Immature natural killer cell (primary cell): ENCODE measurements at regions not wholly inside any gene's neighbourhood (a gene's known extent, or its start where the extent isn't known, plus 50 kb on each side); places are given as distances from the start of the nearest gene placed in this dataset.
"Not testable (repeated sequence)": the region's sequence is repeated elsewhere in the genome, so short reads cannot be mapped to it uniquely, and the experiment has no call there.

ENCODE experiments used
- DNase-seq, 3 donors: peaks; one replicate each; pipeline ENCODE4 v3.0.0; 2022; ENCODE audit warnings: mixed read lengths in 1 of 3
- H3K27ac Mint-ChIP-seq, 6 donors: one replicate each; pipeline ENCODE4 v1.8.0; 2020; ENCODE audit warnings: mixed read lengths in 6 of 6, mild to moderate bottlenecking in 5 of 6, inconsistent platforms in 4 of 6, moderate library complexity in 3 of 6
- H3K27me3 Mint-ChIP-seq, 3 donors: one replicate each; pipeline ENCODE4 v1.8.0; 2020 to 2021; ENCODE audit warnings: low read depth in 3 of 3, mild to moderate bottlenecking in 3 of 3, mixed read lengths in 3 of 3, moderate library complexity in 3 of 3, inconsistent platforms in 1 of 3
- H3K36me3 Mint-ChIP-seq, 3 donors: one replicate each; pipeline ENCODE4 v1.8.0; 2020; ENCODE audit warnings: mixed read lengths in 3 of 3, inconsistent platforms in 2 of 3, mild to moderate bottlenecking in 2 of 3
- H3K4me1 Mint-ChIP-seq, 2 donors: one replicate each; pipeline ENCODE4 v1.8.0; 2020; ENCODE audit warnings: inconsistent platforms in 2 of 2, mild to moderate bottlenecking in 2 of 2, mixed read lengths in 2 of 2, moderate library complexity in 1 of 2
- H3K4me3 Mint-ChIP-seq, 5 donors: one replicate each; pipeline ENCODE4 v1.8.0; 2020; ENCODE audit warnings: mild to moderate bottlenecking in 5 of 5, mixed read lengths in 5 of 5, inconsistent platforms in 3 of 5, moderate library complexity in 3 of 5
- H3K9me3 Mint-ChIP-seq, 6 donors: one replicate each; pipeline ENCODE4 v1.8.0; 2020; ENCODE audit warnings: mild to moderate bottlenecking in 6 of 6, mixed read lengths in 6 of 6, inconsistent platforms in 4 of 6, moderate library complexity in 3 of 6

DNA sequence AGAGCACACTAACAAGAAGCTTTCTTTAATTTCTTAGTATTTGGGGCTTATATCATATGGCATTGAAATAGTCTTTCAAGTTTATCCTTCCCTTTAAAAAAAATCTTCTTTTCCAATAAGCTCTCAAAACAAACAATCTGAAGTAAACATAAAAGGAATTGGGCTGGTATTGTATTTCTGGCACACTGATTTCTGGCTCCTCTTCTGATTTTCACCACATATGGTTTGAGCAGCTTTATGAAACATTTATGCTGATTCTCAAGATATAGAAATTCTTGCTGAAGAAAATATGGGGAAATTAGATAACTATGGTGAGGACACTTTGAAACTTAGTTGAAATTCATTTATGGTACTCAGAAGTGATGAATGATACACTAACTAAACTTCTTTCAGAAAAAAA is 467.2 kb downstream of the TFAP2B start:
- no peak for DNase-seq
- Mint-ChIP-seq H3K4me1 (no peaks in the 10 kb centered on the region), H3K27me3 (no peaks in the 10 kb centered on the region), H3K36me3 (no peaks in the 10 kb centered on the region), H3K4me3 (no peak overlapping the region), H3K27ac (no peak overlapping the region), H3K9me3 (peaks cover 0 to 19% (median 5%) of the 10 kb centered on the region in 6 donors)

DNA sequence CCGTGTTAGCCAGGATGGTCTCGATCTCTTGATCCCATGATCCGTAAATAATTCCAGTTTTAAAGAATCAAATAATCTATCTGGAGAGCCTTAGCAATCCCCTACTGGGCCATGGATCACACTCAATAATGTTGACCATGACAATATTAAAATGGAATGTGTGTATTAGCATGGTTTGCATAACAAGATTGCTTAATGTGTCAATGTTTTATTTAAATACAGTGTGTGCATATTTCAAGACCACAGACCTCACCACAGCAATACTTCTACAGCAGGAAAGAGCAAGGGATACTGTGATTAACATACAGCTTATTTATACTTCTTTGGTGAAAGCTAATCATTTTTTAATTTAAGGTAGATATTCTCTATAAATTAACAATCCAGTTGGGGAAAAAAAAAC is 470.4 kb downstream of the TFAP2B start:
- Mint-ChIP-seq H3K4me3 (no peak overlapping the region), H3K4me1 (no peaks in the 10 kb centered on the region), H3K9me3 (peaks cover 0 to 17% (median 4%) of the 10 kb centered on the region in 6 donors), H3K27me3 (no peaks in the 10 kb centered on the region), H3K27ac (no peak overlapping the region), H3K36me3 (no peaks in the 10 kb centered on the region)
- no peak for DNase-seq

DNA sequence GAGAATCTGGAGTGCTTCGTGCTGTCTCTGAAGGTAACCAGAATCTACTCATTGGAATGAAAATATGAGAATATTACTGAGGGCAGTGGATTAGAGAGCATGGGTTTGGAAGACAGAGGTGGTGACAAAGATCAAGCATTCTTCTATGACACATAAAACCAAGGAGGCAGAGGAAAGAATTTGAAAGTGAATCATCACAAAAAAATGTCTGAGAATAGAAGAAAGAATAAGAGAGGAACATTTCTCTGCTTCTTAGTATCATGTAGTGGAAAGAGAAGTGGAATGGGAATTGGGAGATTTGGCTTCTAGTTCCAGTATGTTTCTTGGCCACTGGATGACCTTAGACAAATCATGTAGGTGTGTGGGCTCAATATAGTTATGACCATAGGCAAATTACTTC is 474.0 kb downstream of the TFAP2B start:
- Mint-ChIP-seq H3K4me3 (no peak overlapping the region), H3K36me3 (no peaks in the 10 kb centered on the region), H3K9me3 (peaks cover 0 to 19% (median 2%) of the 10 kb centered on the region in 6 donors), H3K27me3 (no peaks in the 10 kb centered on the region), H3K27ac (no peak overlapping the region), H3K4me1 (no peaks in the 10 kb centered on the region)
- DNase-seq: no peak

DNA sequence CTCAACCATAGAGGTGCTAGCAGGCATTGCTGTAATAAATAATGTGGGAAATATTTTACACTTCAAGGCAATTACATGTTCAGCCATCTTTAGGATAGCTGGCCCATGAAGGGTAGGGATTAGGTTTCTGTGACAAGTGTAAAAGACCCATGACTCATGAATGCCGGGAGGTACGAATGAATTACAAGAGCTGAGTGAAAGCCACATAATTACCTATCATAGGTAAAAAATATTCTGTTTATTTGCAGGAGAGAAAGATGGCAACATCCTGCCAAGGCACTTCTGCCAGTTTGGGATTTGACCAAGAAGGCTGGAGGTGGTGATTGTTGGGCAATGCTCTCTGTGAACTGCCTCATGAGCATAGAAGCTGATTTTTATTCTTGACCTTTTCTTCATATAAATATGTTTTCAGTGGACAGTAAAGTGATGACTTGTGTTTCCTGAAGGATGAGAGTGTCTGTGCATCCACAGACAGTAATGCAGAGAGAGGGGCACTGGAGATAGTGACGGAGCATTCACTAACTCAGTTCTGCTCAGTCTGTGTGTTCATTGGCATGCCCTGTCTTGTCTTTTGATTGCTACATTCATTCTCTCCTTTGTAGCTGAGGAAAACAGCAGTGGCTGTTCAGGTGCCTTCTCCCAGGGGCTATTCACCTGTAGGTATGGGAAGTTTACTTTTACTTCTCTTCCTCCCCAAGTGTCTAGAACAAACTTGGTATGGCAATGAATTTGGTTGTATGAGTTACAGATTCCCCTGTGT is 481.1 kb downstream of the TFAP2B start:
- H3K36me3 Mint-ChIP-seq: no peaks in the 10 kb centered on the region
- H3K9me3 Mint-ChIP-seq: peaks cover 0 to 28% (median 3%) of the 10 kb centered on the region in 6 donors
- H3K27ac Mint-ChIP-seq: no peak overlapping the region
- peaks cover 0 to 2% (median 0%) of the 10 kb centered on the region in 3 donors for H3K27me3 Mint-ChIP-seq
- no peak for DNase-seq
- no peak overlapping the region for H3K4me3 Mint-ChIP-seq
- no peaks in the 10 kb centered on the region for H3K4me1 Mint-ChIP-seq

- no peaks in the 10 kb centered on the region for H3K4me1 Mint-ChIP-seq
- DNase-seq: no peak
- H3K27me3 Mint-ChIP-seq: peaks cover 0 to 2% (median 0%) of the 10 kb centered on the region in 3 donors
- peaks cover 0 to 23% (median 3%) of the 10 kb centered on the region in 6 donors for H3K9me3 Mint-ChIP-seq
- H3K4me3 Mint-ChIP-seq: no peak overlapping the region
- H3K27ac Mint-ChIP-seq: no peak overlapping the region
- no peaks in the 10 kb centered on the region for H3K36me3 Mint-ChIP-seq
Observed at GRCh38 chr6:51300510-51300909, 481.8 kb downstream of the TFAP2B start.

DNA sequence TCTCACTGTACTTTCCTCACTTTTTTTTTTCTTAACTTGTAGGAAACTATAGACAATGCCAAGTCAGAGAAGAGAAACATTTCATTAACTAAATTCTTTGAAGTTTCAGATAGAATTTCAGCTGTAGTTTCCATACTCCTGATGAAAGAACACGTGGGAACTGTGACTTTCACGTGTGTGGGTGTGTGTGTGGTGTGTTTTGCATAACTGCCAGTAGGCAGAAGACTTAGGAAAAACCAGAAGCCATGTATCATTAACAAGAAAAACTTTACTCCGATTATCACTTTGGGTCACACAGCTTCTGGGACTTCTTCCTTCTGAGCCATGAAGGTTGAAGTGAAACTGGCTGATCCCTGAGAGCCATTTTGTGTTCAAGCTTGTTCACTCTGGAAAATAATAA is 483.3 kb downstream of the TFAP2B start:
- Mint-ChIP-seq H3K27ac (no peak overlapping the region), H3K9me3 (peaks cover 0 to 21% (median 7%) of the 10 kb centered on the region in 6 donors), H3K36me3 (no peaks in the 10 kb centered on the region), H3K4me1 (no peaks in the 10 kb centered on the region), H3K27me3 (peaks cover 0 to 2% (median 0%) of the 10 kb centered on the region in 3 donors), H3K4me3 (no peak overlapping the region)
- DNase-seq: no peak

- H3K4me1 Mint-ChIP-seq: no peaks in the 10 kb centered on the region
Observed at GRCh38 chr6:51302431-51302830, 483.8 kb downstream of the TFAP2B start.

DNA sequence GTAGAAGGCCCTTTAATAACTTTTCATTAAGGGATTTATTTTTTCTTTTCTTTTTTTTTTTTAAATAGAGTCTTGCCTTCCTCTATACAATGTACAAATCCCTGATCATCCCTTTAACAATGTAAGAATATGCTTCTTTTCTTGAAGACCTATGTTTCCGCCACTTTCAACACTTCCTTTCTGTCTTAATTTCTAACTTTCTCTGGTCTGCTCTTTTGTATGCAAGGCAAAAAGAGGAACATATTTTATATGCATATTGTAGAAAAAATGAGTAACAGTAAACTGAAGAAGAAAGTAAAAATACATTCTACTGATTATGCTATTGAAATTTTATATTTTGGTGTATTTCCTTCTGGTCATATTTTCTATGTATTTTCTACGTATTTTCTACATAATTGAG is 484.7 kb downstream of the TFAP2B start:
- Mint-ChIP-seq H3K9me3 (peaks cover 0 to 17% (median 6%) of the 10 kb centered on the region in 6 donors), H3K4me3 (no peak overlapping the region), H3K27ac (no peak overlapping the region), H3K27me3 (peaks cover 0 to 2% (median 0%) of the 10 kb centered on the region in 3 donors), H3K36me3 (no peaks in the 10 kb centered on the region), H3K4me1 (no peaks in the 10 kb centered on the region)
- no peak for DNase-seq

More at GRCh38 chr6:51302431-51302830, 483.8 kb downstream of the TFAP2B start:
- H3K9me3 Mint-ChIP-seq: peaks cover 0 to 21% (median 7%) of the 10 kb centered on the region in 6 donors
- H3K27ac Mint-ChIP-seq: no peak overlapping the region
- DNase-seq: no peak
- H3K4me3 Mint-ChIP-seq: no peak overlapping the region
- no peaks in the 10 kb centered on the region for H3K36me3 Mint-ChIP-seq
- H3K27me3 Mint-ChIP-seq: peaks cover 0 to 2% (median 0%) of the 10 kb centered on the region in 3 donors

DNA sequence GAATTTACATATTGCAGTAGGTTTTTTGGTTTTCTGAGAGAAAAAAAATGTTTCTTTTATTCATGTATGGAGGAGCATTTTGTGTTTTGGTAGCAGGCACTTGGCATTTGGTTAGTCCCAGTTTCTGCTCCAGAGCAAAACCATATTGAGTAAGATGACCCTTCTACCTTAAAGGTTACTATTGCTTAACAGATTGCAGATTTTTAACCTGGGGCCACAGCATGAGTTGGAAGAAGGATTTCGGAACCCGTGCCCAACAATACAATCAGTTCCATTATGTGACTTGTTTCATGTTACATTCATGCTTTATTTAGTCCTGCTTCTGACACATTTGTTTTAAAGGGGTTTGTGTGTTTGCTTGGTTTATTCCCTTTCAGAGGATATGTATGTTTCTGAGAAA is 496.3 kb downstream of the TFAP2B start:
- H3K4me1 Mint-ChIP-seq: no peaks in the 10 kb centered on the region
- no peak overlapping the region for H3K27ac Mint-ChIP-seq
- H3K9me3 Mint-ChIP-seq: peaks cover 0 to 23% (median 7%) of the 10 kb centered on the region in 6 donors
- no peak overlapping the region for H3K4me3 Mint-ChIP-seq
- H3K27me3 Mint-ChIP-seq: no peaks in the 10 kb centered on the region
- no peaks in the 10 kb centered on the region for H3K36me3 Mint-ChIP-seq
- DNase-seq: no peak

GRCh38 chr6:51318674-51319073 is 500.0 kb downstream of the TFAP2B start:
- H3K4me3 Mint-ChIP-seq: no peak overlapping the region
- no peaks in the 10 kb centered on the region for H3K36me3 Mint-ChIP-seq
- H3K27me3 Mint-ChIP-seq: peaks cover 0 to 3% (median 2%) of the 10 kb centered on the region in 3 donors
- no peaks in the 10 kb centered on the region for H3K4me1 Mint-ChIP-seq
- H3K9me3 Mint-ChIP-seq: peaks cover 2 to 17% (median 9%) of the 10 kb centered on the region in 6 donors
- DNase-seq: no peak
- H3K27ac Mint-ChIP-seq: no peak overlapping the region

- H3K4me1 Mint-ChIP-seq, DNase-seq, H3K27ac Mint-ChIP-seq, H3K27me3 Mint-ChIP-seq, H3K4me3 Mint-ChIP-seq, H3K36me3 Mint-ChIP-seq: not testable (repeated sequence)
- peaks cover 2 to 18% (median 10%) of the 10 kb centered on the region in 6 donors for H3K9me3 Mint-ChIP-seq
Observed at GRCh38 chr6:51321477-51321876, 502.8 kb downstream of the TFAP2B start.

DNA sequence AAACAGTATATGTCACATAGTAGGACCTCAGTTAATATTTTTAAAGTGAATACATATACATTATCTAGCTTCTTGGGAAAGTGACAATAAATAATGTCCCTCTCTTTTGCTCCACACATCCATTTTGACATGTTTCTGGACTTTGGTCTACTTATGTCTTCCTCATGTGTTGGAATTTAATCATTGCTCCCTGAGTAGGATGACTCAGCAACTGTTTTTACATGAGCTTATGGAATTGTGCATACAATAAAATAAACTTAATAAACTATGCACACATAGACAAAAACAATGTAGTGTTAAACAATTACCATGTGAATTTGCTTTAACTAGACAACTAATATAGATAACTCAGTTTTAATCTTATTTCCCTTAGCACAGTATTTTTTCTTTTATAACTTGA is 503.8 kb downstream of the TFAP2B start:
- no peak for DNase-seq
- Mint-ChIP-seq H3K4me1 (no peaks in the 10 kb centered on the region), H3K27ac (no peak overlapping the region), H3K9me3 (peaks cover 2 to 18% (median 8%) of the 10 kb centered on the region in 6 donors), H3K27me3 (peaks cover 0 to 3% (median 2%) of the 10 kb centered on the region in 3 donors), H3K36me3 (no peaks in the 10 kb centered on the region), H3K4me3 (no peak overlapping the region)

GRCh38 chr6:51323056-51323455 is 504.4 kb downstream of the TFAP2B start:
- Mint-ChIP-seq H3K36me3 (no peaks in the 10 kb centered on the region), H3K27me3 (peaks cover 0 to 3% (median 2%) of the 10 kb centered on the region in 3 donors), H3K9me3 (peaks cover 2 to 18% (median 8%) of the 10 kb centered on the region in 6 donors), H3K4me3 (no peak overlapping the region), H3K27ac (no peak overlapping the region), H3K4me1 (no peaks in the 10 kb centered on the region)
- no peak for DNase-seq

DNA sequence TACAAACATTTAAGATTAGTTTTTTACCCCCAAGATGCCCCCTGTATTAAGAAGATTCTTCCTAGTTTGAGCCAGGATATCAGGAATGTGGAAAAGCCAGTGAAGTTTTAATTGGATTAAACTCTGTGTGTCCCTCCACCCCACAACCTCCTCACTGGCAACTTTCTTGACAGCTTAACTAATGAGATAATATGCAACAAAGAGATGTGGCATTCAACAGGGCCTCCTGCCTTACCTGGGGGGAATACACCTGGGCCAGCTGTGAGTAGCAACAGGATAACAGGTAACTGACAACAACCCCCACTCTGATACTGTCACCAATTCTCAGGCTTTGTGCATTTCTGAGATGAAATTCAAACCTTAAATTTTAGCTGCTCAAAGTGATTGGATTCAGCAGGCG is 512.3 kb downstream of the TFAP2B start:
- Mint-ChIP-seq H3K36me3 (no peaks in the 10 kb centered on the region), H3K4me3 (no peak overlapping the region), H3K27ac (no peak overlapping the region), H3K27me3 (peaks cover 0 to 2% (median 0%) of the 10 kb centered on the region in 3 donors), H3K9me3 (peaks cover 0 to 12% (median 7%) of the 10 kb centered on the region in 6 donors), H3K4me1 (no peaks in the 10 kb centered on the region)
- no peak for DNase-seq

DNA sequence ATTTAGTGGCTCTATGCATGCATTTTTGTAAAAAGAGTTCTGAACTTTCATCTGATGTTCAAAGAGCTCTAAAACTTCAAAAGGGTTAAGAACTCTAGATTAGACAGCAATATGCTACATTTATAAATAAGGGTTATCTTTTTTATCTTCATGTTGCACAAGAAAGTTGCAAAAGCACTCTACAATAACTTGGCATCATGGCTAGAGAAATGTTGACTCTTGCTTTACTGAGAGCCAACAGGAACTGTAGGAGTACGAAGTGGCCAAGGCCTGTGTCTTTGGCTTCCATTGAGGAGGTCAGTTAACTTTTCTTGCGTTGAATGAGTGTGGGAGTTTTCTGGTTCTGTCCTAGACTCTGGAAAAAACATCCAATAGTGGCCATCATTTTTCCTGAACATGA is 516.9 kb downstream of the TFAP2B start:
- no peak overlapping the region for H3K27ac Mint-ChIP-seq

More for the DNA sequence above, 516.9 kb downstream of the TFAP2B start:
- peaks cover 0 to 2% (median 0%) of the 10 kb centered on the region in 3 donors for H3K27me3 Mint-ChIP-seq
- H3K4me3 Mint-ChIP-seq: no peak overlapping the region
- no peak for DNase-seq
- H3K4me1 Mint-ChIP-seq: no peaks in the 10 kb centered on the region
- H3K36me3 Mint-ChIP-seq: no peaks in the 10 kb centered on the region
- H3K9me3 Mint-ChIP-seq: peaks cover 4 to 11% (median 9%) of the 10 kb centered on the region in 6 donors
